HAP-1 (cell line): ENCODE measurements at regions not wholly inside any gene's neighbourhood (a gene's known extent, or its start where the extent isn't known, plus 50 kb on each side); places are given as distances from the start of the nearest gene placed in this dataset.
"Not testable (repeated sequence)": the region's sequence is repeated elsewhere in the genome, so short reads cannot be mapped to it uniquely, and the experiment has no call there.

Experiments
- DNase-seq, 2 experiments: peaks; one replicate each; pipeline ENCODE4 v3.0.0-alpha.2; 2016 to 2020; ENCODE audit warnings: low spot score in 2 of 2
- H3K27me3 ChIP-seq: fragments of 250-450 bp; sonication (Bioruptor Pico); 2 replicates; pipeline ENCODE4 v1.5.1; 2020; ENCODE audit warnings: low read depth, mild to moderate bottlenecking, moderate library complexity
- H3K36me3 ChIP-seq: fragments of 250-450 bp; sonication (Bioruptor Pico); replicated peaks from 2 replicates; pipeline ENCODE4 v1.5.1; 2020; ENCODE audit warnings: mild to moderate bottlenecking
- H3K4me1 ChIP-seq: fragments of 250-450 bp; sonication (Bioruptor Pico); 2 replicates; pipeline ENCODE4 v1.5.1; 2020; ENCODE audit warnings: mild to moderate bottlenecking
- H3K4me3 ChIP-seq: fragments of 250-450 bp; sonication (Bioruptor Pico); 2 replicates; pipeline ENCODE4 v1.5.1; 2020; ENCODE audit warnings: mild to moderate bottlenecking, moderate library complexity
- H3K9me3 ChIP-seq: fragments of 250-450 bp; sonication (Bioruptor Pico); 2 replicates; pipeline ENCODE4 v1.5.1; 2020; ENCODE audit warnings: mild to moderate bottlenecking, moderate library complexity
- in situ Hi-C: fragments of 300-500 bp; cut with MboI; formaldehyde crosslinking; loops from 3 replicates; pipeline ENCODE4 v1.14.3; 2020; ENCODE audit warnings: low sequenced_read_pairs, inconsistent platforms, mixed read lengths

GRCh38 chr17:64800987-64801386, 118.3 kb downstream of the LRRC37A3 start:
- in situ Hi-C loops, DNase-seq, H3K36me3 ChIP-seq, H3K9me3 ChIP-seq, H3K4me3 ChIP-seq, H3K4me1 ChIP-seq, H3K27me3 ChIP-seq: not testable (repeated sequence)

GRCh38 chr17:64800361-64800895, 118.8 kb downstream of the LRRC37A3 start:
- H3K27me3 ChIP-seq, DNase-seq, H3K4me1 ChIP-seq, in situ Hi-C loops, H3K9me3 ChIP-seq, H3K36me3 ChIP-seq, H3K4me3 ChIP-seq: not testable (repeated sequence)

- H3K4me1 ChIP-seq, H3K27me3 ChIP-seq, H3K9me3 ChIP-seq, DNase-seq, H3K36me3 ChIP-seq, H3K4me3 ChIP-seq, in situ Hi-C loops: not testable (repeated sequence)
Observed at GRCh38 chr17:64799543-64800188, 119.6 kb downstream of the LRRC37A3 start.

GRCh38 chr17:64798961-64799360, 120.3 kb downstream of the LRRC37A3 start:
- H3K4me3 ChIP-seq, H3K4me1 ChIP-seq, H3K36me3 ChIP-seq, DNase-seq, H3K9me3 ChIP-seq, in situ Hi-C loops, H3K27me3 ChIP-seq: not testable (repeated sequence)

GRCh38 chr17:64798489-64798790, 120.8 kb downstream of the LRRC37A3 start:
- DNase-seq, in situ Hi-C loops, H3K4me3 ChIP-seq, H3K36me3 ChIP-seq, H3K4me1 ChIP-seq, H3K27me3 ChIP-seq, H3K9me3 ChIP-seq: not testable (repeated sequence)

GRCh38 chr17:64797746-64798488, 121.4 kb downstream of the LRRC37A3 start:
- H3K27me3 ChIP-seq, H3K36me3 ChIP-seq, H3K9me3 ChIP-seq, H3K4me1 ChIP-seq, H3K4me3 ChIP-seq, in situ Hi-C loops, DNase-seq: not testable (repeated sequence)

GRCh38 chr17:64795342-64795741, 123.9 kb downstream of the LRRC37A3 start:
- DNase-seq, H3K9me3 ChIP-seq, in situ Hi-C loops, H3K4me3 ChIP-seq, H3K4me1 ChIP-seq, H3K27me3 ChIP-seq, H3K36me3 ChIP-seq: not testable (repeated sequence)

- H3K4me1 ChIP-seq, DNase-seq, H3K36me3 ChIP-seq, H3K27me3 ChIP-seq, H3K4me3 ChIP-seq, H3K9me3 ChIP-seq, in situ Hi-C loops: not testable (repeated sequence)
Observed at GRCh38 chr17:64794548-64795274, 124.6 kb downstream of the LRRC37A3 start.

- H3K9me3 ChIP-seq, DNase-seq, in situ Hi-C loops, H3K27me3 ChIP-seq, H3K4me3 ChIP-seq, H3K4me1 ChIP-seq, H3K36me3 ChIP-seq: not testable (repeated sequence)
Observed at GRCh38 chr17:64794113-64794512, 125.2 kb downstream of the LRRC37A3 start.

- H3K4me1 ChIP-seq, H3K36me3 ChIP-seq, H3K9me3 ChIP-seq, H3K4me3 ChIP-seq, DNase-seq, H3K27me3 ChIP-seq, in situ Hi-C loops: not testable (repeated sequence)
Observed at GRCh38 chr17:64792793-64793575, 126.3 kb downstream of the LRRC37A3 start.

GRCh38 chr17:64792276-64792675, 127.0 kb downstream of the LRRC37A3 start:
- H3K27me3 ChIP-seq, H3K4me3 ChIP-seq, DNase-seq, H3K9me3 ChIP-seq, in situ Hi-C loops, H3K4me1 ChIP-seq, H3K36me3 ChIP-seq: not testable (repeated sequence)

GRCh38 chr17:64791691-64792090, 127.6 kb downstream of the LRRC37A3 start:
- H3K4me1 ChIP-seq, H3K9me3 ChIP-seq, DNase-seq, H3K36me3 ChIP-seq, H3K27me3 ChIP-seq, H3K4me3 ChIP-seq, in situ Hi-C loops: not testable (repeated sequence)

- H3K9me3 ChIP-seq, H3K36me3 ChIP-seq, in situ Hi-C loops, H3K27me3 ChIP-seq, H3K4me1 ChIP-seq, H3K4me3 ChIP-seq, DNase-seq: not testable (repeated sequence)
Observed at GRCh38 chr17:64791226-64791625, 128.1 kb downstream of the LRRC37A3 start.
